HG03439 (cell line): ENCODE measurements at regions not wholly inside any gene's neighbourhood (a gene's known extent, or its start where the extent isn't known, plus 50 kb on each side); places are given as distances from the start of the nearest gene placed in this dataset.

ENCODE experiments used
- ATAC-seq: cut with Tn5 transposase; IDR thresholded peaks from one replicate; pipeline ENCODE4 v1.9.1; 2021; ENCODE audit warnings: mild to moderate bottlenecking, moderate library complexity; ENCODE audit not compliant: unreplicated experiment

DNA sequence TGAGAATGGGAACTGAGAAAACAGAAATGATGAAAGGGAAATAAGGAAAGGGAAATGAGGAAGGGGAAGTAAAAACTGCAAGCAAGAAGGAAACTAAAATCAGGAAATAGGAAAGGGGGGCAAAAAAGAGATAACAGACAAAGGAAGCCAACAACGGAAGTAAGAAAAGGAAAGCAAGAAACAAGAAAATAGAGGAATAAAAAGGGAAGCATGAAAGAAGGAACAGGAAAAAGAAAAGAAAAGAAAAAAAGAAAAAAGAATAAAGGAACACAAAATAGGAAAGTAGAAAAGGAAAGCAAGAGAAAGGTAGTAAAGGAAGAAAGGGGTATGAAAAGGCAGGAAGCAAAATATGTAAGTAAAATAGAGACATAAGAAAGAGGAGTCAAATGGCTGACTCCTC is 241.2 kb upstream of the NCKAP5 start:
- ATAC-seq, result no peak

DNA sequence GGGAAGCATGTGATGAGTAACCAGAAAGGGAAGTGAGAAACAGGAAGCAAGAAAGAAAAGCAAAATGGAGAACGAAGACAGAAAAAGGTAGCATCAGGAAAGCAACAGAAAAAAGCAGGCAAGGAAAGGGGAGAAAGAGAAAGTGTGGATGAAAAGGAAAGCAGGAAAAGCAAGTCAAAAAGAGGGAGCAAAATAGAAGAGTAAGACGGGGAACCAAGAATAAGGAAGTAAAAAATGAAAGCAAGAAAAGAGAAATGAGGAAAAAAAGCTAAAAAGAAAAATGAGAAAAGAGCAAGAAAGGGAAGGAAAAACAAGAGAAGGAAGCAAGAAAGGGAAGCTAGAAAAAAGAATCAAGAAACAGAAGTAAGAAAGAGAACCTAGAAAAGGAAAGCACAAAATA is 242.3 kb upstream of the NCKAP5 start:
- no peak for ATAC-seq

GRCh38 chr2:133811409-133812125 is 243.3 kb upstream of the NCKAP5 start:
- ATAC-seq, result no peak

DNA sequence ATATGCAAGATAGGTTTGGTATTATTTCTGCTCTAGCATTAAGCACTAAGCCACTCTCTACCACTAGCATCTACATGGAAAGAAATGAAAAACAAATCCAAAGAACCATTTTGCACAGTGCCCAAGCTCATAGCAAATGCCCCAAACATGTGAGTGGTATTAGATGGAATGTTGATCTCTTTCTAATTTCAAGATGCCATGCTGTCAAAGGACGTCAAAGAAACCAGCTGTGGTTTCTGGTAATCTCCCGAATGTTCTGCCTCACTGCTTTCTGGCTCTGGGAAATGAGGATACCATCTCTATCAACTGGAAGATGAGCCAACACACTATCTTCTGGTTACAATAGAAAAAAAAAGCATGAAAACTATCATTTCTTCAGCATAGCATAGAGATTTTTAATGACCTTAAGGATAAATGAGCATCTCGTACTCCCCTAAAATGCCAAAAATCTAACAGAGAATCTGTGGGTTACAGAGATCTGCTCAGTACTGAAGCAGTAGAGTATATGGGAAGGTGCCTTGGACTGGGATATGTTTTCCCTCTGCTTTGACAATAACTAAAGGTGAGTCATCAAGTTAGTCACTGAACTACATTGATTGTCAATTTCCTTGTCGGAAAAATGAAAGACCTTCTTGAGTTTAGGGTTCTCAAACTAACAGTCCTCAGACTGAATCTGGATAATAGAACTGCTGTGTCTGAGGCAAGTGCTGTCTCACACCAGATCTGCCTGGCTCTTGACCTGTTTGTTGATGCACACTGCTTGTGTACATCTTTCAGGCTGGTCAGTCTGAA is 244.8 kb upstream of the NCKAP5 start:
- no peak for ATAC-seq

- no peak for ATAC-seq
Observed at GRCh38 chr2:133814890-133815289, 246.6 kb upstream of the NCKAP5 start.

DNA sequence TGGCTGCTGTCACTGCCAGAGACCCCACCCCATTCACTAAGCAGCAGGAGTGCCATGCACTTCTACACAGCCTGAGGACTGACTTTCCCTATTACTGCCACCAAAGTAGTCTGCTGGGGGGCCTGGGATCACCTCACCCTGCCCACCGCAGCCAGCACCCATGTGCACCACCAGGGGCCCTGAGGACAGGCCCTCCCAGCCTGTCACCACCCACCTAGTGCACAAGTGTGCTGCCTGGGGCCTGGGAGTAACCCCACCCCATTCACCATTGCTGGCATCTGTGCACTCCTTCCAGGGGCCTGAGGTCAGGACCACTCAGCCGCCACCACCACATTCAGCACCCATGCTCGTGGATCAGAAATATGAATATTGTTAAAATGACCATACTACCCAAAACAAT is 247.8 kb upstream of the NCKAP5 start:
- no peak for ATAC-seq

- ATAC-seq, result no peak
Observed at GRCh38 chr2:133817680-133818566, 249.7 kb upstream of the NCKAP5 start.

GRCh38 chr2:133818661-133819060 is 250.4 kb upstream of the NCKAP5 start:
- no peak for ATAC-seq

DNA sequence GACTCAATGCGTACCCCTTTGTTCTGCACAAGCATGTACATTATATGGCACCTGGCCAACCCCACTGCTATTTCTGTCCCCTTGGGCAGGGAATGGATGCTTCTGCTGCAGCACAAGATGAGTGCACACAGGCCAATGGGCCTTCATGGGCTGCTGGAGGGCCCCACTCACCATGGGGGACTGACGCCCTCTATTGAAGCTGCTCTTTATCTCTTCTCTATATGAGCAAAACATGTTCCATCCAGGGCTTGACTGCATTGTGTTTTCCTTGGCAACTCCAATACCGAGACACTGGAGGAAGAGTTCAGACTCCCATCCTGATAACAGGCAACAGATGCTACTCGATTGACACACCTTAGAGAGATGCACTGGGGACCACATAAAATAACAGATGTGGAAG is 251.6 kb upstream of the NCKAP5 start:
- ATAC-seq, result no peak

DNA sequence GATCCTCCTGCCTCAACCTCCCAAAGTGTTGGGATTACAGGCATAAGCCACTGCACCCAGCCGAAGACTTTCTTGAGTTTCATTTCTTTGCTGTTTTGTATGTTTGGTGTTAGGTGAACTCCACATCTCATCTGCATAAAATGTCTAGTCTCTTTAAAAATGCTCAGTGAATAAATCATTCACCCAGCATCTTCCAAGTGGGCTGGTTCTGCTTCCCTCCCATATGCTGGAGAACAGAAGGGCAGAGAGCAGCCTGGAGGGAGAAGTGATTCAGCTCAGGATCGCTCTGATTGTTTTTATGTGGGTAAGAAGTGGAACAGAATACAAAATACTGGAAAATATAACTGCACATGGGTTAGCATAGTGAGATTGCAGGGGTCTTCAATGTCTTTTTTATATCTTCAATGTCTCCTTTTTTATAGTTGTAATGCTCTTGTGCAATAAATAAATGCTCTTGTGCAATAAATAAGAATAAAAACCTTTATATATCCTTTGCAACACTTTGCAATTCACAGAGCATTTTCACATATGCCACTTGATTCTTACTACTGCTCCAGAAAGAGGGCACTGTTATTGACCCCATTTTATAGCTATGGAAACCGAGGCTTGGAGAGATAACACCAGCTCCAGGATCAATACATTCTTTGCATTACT is 253.0 kb upstream of the NCKAP5 start:
- no peak for ATAC-seq

DNA sequence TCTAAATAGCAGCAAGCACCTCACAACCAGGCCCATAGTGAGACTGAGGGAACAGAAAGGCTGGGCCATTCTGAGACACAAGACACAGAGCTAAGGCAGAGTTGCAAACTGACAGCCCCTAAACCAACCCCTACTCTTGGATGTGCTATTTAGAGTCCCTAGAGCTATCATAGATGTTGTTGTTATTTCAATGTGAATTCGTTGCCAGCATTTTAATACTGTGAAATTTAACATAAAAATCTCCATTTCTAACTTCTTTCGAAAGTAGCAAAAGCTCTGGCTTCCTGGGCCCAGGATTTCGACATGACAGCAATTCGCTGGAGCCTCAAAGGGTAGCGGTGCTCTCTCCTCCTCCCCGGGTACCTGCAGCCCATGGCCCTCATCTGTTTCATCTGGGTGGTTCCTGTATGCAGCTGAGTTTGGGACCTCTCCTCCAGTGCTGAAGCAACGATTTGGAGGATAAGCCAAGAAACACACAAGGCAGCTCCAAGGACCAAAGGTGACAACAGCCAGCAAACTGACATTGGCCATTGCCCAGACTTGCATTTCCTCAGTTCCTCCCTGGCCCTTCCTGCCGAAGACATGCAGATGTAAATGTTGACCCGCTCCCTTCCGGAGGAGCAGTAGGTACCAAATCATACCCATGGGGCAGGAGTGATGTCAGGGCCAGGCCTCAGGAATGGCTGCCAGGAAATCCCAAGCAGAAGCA is 254.4 kb upstream of the NCKAP5 start:
- no peak for ATAC-seq

DNA sequence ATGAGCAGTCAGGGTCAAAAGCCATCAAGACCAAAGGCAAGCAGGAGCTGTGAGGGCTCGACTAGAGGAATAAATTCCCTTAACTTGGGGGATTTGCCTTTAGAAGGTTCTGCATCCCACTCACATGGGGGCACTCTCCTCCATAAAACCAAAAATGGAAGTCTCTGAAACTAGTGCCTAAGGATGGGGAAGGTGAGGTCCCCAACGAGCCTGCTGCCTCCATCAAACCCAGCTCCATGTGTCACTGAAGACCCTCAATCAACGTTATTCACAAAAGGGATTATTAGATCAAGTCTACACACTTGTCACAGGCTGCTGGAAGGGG is 254.9 kb upstream of the NCKAP5 start:
- no peak for ATAC-seq

GRCh38 chr2:133824869-133825268 is 256.6 kb upstream of the NCKAP5 start:
- ATAC-seq, result no peak

- no peak for ATAC-seq
Observed at GRCh38 chr2:133825778-133826177, 257.5 kb upstream of the NCKAP5 start.

DNA sequence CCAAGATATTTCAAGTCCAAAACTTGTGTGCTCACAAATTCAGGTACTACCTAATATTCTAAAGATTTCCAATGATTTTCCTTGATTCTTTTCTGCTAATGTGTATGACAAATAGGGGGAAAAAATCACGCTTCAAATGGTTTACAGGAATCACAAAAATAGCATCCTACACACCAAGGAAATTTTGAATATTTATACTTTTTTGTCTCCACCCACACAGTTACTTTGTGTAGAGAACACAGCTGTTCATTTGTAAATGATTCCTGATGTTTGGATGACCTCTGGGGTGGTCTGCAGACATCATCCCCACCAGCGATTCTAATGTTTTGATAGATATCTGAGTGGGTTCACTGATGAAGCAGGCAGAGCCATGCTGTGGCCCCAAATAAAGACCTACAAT is 260.6 kb upstream of the NCKAP5 start:
- ATAC-seq, result no peak

- no peak for ATAC-seq
Observed at GRCh38 chr2:133829450-133830020, 261.3 kb upstream of the NCKAP5 start.

- ATAC-seq, result no peak
Observed at GRCh38 chr2:133833746-133834145, 265.5 kb upstream of the NCKAP5 start.

GRCh38 chr2:133835821-133836619 is 267.8 kb upstream of the NCKAP5 start:
- no peak for ATAC-seq

- ATAC-seq, result no peak
Observed at GRCh38 chr2:133836691-133837345, 268.6 kb upstream of the NCKAP5 start.
